HCT116 (cell line): ENCODE measurements at regions not wholly inside any gene's neighbourhood (a gene's known extent, or its start where the extent isn't known, plus 50 kb on each side); places are given as distances from the start of the nearest gene placed in this dataset.

Source experiments
- CBX3 ChIP-seq: IDR thresholded peaks from 2 replicates; pipeline ENCODE4 v1.6.1; 2012; ENCODE audit warnings: low read depth
- POLR2A ChIP-seq: IDR thresholded peaks from 2 replicates; pipeline ENCODE4 v1.7.0; 2011; ENCODE audit warnings: borderline replicate concordance; ENCODE audit not compliant: insufficient read depth, insufficient read length; ENCODE audit errors: extremely low read depth
- RAD21 ChIP-seq: IDR thresholded peaks from 2 replicates; pipeline ENCODE4 v1.6.1; 2012; ENCODE audit warnings: low read depth, mild to moderate bottlenecking
- ZNF274 ChIP-seq: fragments of 200-500 bp; sonication (Bioruptor generic); IDR thresholded peaks from 2 replicates; pipeline ENCODE4 v1.6.1; 2014; ENCODE audit warnings: mild to moderate bottlenecking, low read depth, low read length, inconsistent platforms
- TF ChIP-seq, protein P1 (sequence below): IDR thresholded peaks from 2 replicates; pipeline ENCODE4 v1.6.1; 2012
- TF ChIP-seq, protein P2 (sequence below), 3 experiments: fragments of 200-600 bp in 1 of 3; sonication (generic) in 1 of 3; IDR thresholded peaks in 2 of 3; conservative IDR thresholded peaks in 1 of 3; 2 replicates each; pipeline ENCODE4 v1.5.1; 2012 to 2017; ENCODE audit warnings: low read depth in 2 of 3, low read length in 2 of 3, antibody characterized with exemption in 1 of 3, borderline replicate concordance in 1 of 3, control low read depth in 1 of 3, mild to moderate bottlenecking in 1 of 3, mixed read lengths in 1 of 3, mixed run types in 1 of 3, moderate library complexity in 1 of 3; ENCODE audit not compliant: insufficient read depth in 1 of 3

DNA sequence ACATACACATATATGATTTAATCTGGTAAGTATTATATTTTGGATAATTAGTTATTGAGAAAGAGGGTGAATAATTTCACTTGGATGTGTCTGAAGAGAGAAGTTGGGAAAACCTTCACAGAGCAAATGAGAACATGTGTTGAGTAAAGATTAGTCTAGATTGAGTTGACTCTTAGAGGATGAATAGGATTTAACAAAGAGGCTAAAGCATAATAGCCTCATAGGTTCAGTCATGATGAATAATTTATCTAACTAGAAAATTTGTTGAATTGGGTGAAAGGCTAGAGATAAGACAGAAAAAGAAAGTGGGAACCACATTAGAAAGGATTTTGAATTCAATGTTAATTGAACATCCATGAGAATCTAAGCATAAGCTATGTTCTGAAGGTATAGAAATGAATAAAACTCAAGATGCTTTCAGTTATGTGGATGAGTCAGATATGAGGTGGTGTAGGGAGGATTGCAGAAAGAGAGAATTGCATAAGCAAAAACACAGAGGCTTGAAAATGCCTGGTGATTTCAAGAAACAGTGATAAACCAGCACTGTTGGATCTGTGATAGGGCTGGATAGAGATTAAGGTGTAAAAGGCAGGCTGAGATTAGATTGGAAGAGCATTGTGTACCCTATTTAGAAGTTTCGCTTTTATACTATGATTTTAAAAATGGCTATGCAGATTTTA lies 207.6 kb upstream of the NR3C2 start:
- TF ChIP-seq, protein P1, sequence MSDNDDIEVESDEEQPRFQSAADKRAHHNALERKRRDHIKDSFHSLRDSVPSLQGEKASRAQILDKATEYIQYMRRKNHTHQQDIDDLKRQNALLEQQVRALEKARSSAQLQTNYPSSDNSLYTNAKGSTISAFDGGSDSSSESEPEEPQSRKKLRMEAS = no peak
- TF ChIP-seq, protein P2, sequence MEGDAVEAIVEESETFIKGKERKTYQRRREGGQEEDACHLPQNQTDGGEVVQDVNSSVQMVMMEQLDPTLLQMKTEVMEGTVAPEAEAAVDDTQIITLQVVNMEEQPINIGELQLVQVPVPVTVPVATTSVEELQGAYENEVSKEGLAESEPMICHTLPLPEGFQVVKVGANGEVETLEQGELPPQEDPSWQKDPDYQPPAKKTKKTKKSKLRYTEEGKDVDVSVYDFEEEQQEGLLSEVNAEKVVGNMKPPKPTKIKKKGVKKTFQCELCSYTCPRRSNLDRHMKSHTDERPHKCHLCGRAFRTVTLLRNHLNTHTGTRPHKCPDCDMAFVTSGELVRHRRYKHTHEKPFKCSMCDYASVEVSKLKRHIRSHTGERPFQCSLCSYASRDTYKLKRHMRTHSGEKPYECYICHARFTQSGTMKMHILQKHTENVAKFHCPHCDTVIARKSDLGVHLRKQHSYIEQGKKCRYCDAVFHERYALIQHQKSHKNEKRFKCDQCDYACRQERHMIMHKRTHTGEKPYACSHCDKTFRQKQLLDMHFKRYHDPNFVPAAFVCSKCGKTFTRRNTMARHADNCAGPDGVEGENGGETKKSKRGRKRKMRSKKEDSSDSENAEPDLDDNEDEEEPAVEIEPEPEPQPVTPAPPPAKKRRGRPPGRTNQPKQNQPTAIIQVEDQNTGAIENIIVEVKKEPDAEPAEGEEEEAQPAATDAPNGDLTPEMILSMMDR (IDR thresholded peaks at IDR 0.05 in 2 of 3, conservative IDR thresholded peaks at IDR 0.05 in 1 of 3; ENCODE audit: borderline replicate concordance in 1 of 3, insufficient read depth in 1 of 3, low read depth in 2 of 3, low read length in 2 of 3) = no peak
- TF ChIP-seq POLR2A (no peak), RAD21 (no peak), CBX3 (no peak), ZNF274 (no peak)
